OCI-LY1 (cell line): ENCODE measurements at regions not wholly inside any gene's neighbourhood (a gene's known extent, or its start where the extent isn't known, plus 50 kb on each side); places are given as distances from the start of the nearest gene placed in this dataset.

Experiments
- EZH2 ChIP-seq: fragments of 200-600 bp; sonication (generic), shearing (Covaris generic); IDR thresholded peaks from 2 replicates; pipeline ENCODE4 v1.8.0; 2017; ENCODE audit warnings: borderline replicate concordance, mixed run types, mild to moderate bottlenecking, antibody characterized with exemption, low read length, moderate library complexity, mixed read lengths
- TF ChIP-seq, protein P1 (sequence below): fragments of 200-600 bp; sonication (generic), shearing (Covaris generic); IDR thresholded peaks from 2 replicates; pipeline ENCODE4 v1.5.1; 2017; ENCODE audit warnings: mild to moderate bottlenecking, antibody characterized with exemption, low read length, moderate library complexity, mixed read lengths

DNA sequence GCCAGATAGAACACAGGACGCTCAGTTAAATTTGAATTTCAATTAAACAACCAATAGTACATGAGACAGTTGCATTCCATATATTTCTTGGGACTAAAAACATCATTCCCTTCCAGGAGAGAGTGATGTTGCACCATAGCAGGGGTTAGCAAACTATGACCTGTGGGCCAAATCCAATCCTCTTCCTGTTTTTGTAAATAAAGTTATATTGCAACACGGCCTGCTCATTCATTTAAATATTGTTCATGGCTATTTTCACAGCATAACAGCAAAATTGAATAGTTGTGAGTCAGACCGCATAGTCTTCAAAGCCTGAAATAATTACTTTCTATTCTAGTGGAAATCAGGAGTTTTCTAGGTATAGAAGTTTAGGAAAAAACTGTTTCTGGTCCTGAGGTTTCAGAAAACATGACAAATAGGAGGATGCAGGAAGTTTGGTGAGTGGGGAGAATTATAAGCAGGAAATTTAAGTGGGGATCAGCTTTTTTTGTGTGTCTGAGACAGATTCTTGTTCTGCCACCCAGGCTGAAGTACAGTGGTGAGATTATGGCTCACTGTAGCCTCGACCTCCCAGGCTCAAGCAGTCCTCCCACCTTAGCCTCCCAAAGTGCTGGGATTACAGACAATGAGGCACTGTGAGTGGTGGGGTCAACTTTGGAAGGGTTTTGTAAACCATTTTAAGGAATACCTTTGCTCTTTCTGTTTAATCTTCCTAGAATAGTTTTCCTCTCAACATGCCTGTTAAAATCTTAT, 131.5 kb downstream of the SOCS6 start:
- no peak for TF ChIP-seq EZH2
- TF ChIP-seq, protein P1, sequence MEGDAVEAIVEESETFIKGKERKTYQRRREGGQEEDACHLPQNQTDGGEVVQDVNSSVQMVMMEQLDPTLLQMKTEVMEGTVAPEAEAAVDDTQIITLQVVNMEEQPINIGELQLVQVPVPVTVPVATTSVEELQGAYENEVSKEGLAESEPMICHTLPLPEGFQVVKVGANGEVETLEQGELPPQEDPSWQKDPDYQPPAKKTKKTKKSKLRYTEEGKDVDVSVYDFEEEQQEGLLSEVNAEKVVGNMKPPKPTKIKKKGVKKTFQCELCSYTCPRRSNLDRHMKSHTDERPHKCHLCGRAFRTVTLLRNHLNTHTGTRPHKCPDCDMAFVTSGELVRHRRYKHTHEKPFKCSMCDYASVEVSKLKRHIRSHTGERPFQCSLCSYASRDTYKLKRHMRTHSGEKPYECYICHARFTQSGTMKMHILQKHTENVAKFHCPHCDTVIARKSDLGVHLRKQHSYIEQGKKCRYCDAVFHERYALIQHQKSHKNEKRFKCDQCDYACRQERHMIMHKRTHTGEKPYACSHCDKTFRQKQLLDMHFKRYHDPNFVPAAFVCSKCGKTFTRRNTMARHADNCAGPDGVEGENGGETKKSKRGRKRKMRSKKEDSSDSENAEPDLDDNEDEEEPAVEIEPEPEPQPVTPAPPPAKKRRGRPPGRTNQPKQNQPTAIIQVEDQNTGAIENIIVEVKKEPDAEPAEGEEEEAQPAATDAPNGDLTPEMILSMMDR = no peak
